GM23338 (cell line): ENCODE measurements at regions not wholly inside any gene's neighbourhood (a gene's known extent, or its start where the extent isn't known, plus 50 kb on each side); places are given as distances from the start of the nearest gene placed in this dataset.

Experiments
- ATAC-seq: fragments of 200-7000 bp; cut with Tn5 transposase; 3 replicates; pipeline ENCODE4 v1.9.1; 2020
- DNase-seq: peaks from one replicate; pipeline ENCODE4 v3.0.0-alpha.2; 2015; ENCODE audit warnings: low spot score
- H2AFZ ChIP-seq: fragments of 200-600 bp; sonication (generic); 2 replicates; pipeline ENCODE4 v1.8.0; 2016; ENCODE audit warnings: antibody characterized with exemption, mild to moderate bottlenecking, moderate library complexity
- H3F3A ChIP-seq: fragments of 200-600 bp; sonication (generic); replicated peaks from 2 replicates; pipeline ENCODE4 v1.8.0; 2017; ENCODE audit warnings: antibody characterized with exemption, mixed run types, low read depth
- H3K27ac ChIP-seq: fragments of 200-600 bp; sonication (generic); 2 replicates; pipeline ENCODE4 v1.6.1; 2016; ENCODE audit warnings: low read depth
- H3K27me3 ChIP-seq: fragments of 200-600 bp; sonication (generic); 2 replicates; pipeline ENCODE4 v1.8.0; 2016; ENCODE audit warnings: mild to moderate bottlenecking, mixed run types, moderate library complexity; ENCODE audit not compliant: insufficient read depth
- H3K36me3 ChIP-seq: fragments of 200-600 bp; sonication (generic); 2 replicates; pipeline ENCODE4 v1.8.0; 2016; ENCODE audit warnings: mild to moderate bottlenecking; ENCODE audit not compliant: insufficient read depth
- H3K4me1 ChIP-seq: fragments of 200-600 bp; sonication (generic); 2 replicates; pipeline ENCODE4 v1.8.0; 2016; ENCODE audit warnings: mild to moderate bottlenecking, moderate library complexity; ENCODE audit not compliant: insufficient read depth
- H3K4me2 ChIP-seq: fragments of 200-600 bp; sonication (generic); 2 replicates; pipeline ENCODE4 v1.7.1; 2017; ENCODE audit warnings: mixed run types
- H3K4me3 ChIP-seq: fragments of 200-600 bp; sonication (generic); 2 replicates; pipeline ENCODE4 v1.6.1; 2016; ENCODE audit warnings: mixed run types
- H3K79me2 ChIP-seq: fragments of 200-600 bp; sonication (generic); replicated peaks from 2 replicates; pipeline ENCODE4 v1.8.0; 2017; ENCODE audit warnings: mild to moderate bottlenecking; ENCODE audit not compliant: insufficient read depth
- H3K9me2 ChIP-seq: fragments of 200-600 bp; sonication (generic); 2 replicates; pipeline ENCODE4 v1.8.0; 2017; ENCODE audit not compliant: insufficient read depth
- H4K20me1 ChIP-seq: fragments of 200-600 bp; sonication (generic); replicated peaks from 2 replicates; pipeline ENCODE4 v1.8.0; 2017; ENCODE audit warnings: mild to moderate bottlenecking; ENCODE audit not compliant: insufficient read depth
- H3K27ac Mint-ChIP-seq: 2 replicates; pipeline ENCODE4 v1.8.0; 2020; ENCODE audit warnings: inconsistent platforms, mild to moderate bottlenecking, moderate library complexity, mixed read lengths
- H3K27me3 Mint-ChIP-seq: 3 replicates; pipeline ENCODE4 v1.8.0; 2022; ENCODE audit warnings: low read depth, mild to moderate bottlenecking, moderate library complexity, mixed read lengths, inconsistent platforms; ENCODE audit not compliant: insufficient read depth, poor library complexity
- H3K36me3 Mint-ChIP-seq: 3 replicates; pipeline ENCODE4 v1.8.0; 2021; ENCODE audit warnings: low read depth, mild to moderate bottlenecking, inconsistent platforms, moderate library complexity, mixed read lengths
- H3K4me1 Mint-ChIP-seq: 3 replicates; pipeline ENCODE4 v1.8.0; 2020; ENCODE audit warnings: mild to moderate bottlenecking, inconsistent platforms, mixed read lengths
- H3K4me3 Mint-ChIP-seq: 3 replicates; pipeline ENCODE4 v1.8.0; 2021; ENCODE audit warnings: moderate library complexity, mild to moderate bottlenecking, inconsistent platforms, mixed read lengths
- H3K9me3 Mint-ChIP-seq: 3 replicates; pipeline ENCODE4 v1.8.0; 2020; ENCODE audit warnings: moderate library complexity, mild to moderate bottlenecking, inconsistent platforms, mixed read lengths
- CREB1 ChIP-seq: fragments of 250-450 bp; sonication (Bioruptor Pico); IDR thresholded peaks from 2 replicates; pipeline ENCODE4 v1.5.0; 2020; ENCODE audit warnings: low read depth, mild to moderate bottlenecking, moderate library complexity
- EZH2 ChIP-seq: fragments of 200-600 bp; sonication (generic); IDR thresholded peaks from one replicate; pipeline ENCODE4 v1.8.0; 2017; ENCODE audit warnings: antibody characterized with exemption, mild to moderate bottlenecking, low read depth; ENCODE audit not compliant: unreplicated experiment
- EZH2phosphoT487 ChIP-seq: fragments of 200-600 bp; sonication (generic); IDR thresholded peaks from one replicate; pipeline ENCODE4 v1.8.1; 2018; ENCODE audit warnings: antibody characterized with exemption; ENCODE audit not compliant: unreplicated experiment
- JUNB ChIP-seq: IDR thresholded peaks from one replicate; pipeline ENCODE4 v1.6.1; 2016; ENCODE audit warnings: antibody characterized with exemption; ENCODE audit not compliant: unreplicated experiment
- NANOG ChIP-seq: IDR thresholded peaks from 2 replicates; pipeline ENCODE4 v1.6.1; 2016; ENCODE audit warnings: antibody characterized with exemption, borderline replicate concordance
- POLR2AphosphoS5 ChIP-seq: IDR thresholded peaks from 2 replicates; pipeline ENCODE4 v1.6.1; 2016; ENCODE audit warnings: antibody characterized with exemption, low read depth
- STAT1 ChIP-seq: IDR thresholded peaks from one replicate; pipeline ENCODE4 v1.6.1; 2016; ENCODE audit warnings: antibody characterized with exemption; ENCODE audit not compliant: unreplicated experiment
- ZNF114 ChIP-seq: fragments of 250-450 bp; sonication (Bioruptor Pico); IDR thresholded peaks from 2 replicates; pipeline ENCODE4 v1.5.0; 2020; ENCODE audit warnings: mild to moderate bottlenecking, moderate library complexity
- ZNF331 ChIP-seq: fragments of 250-450 bp; sonication (Bioruptor Pico); IDR thresholded peaks from 2 replicates; pipeline ENCODE4 v1.5.0; 2020; ENCODE audit warnings: low read depth, mild to moderate bottlenecking, moderate library complexity
- TF ChIP-seq, protein P1 (sequence below): fragments of 250-450 bp; sonication (Bioruptor Pico); IDR thresholded peaks from 2 replicates; pipeline ENCODE4 v1.5.0; 2020; ENCODE audit warnings: mild to moderate bottlenecking, moderate library complexity
- TF ChIP-seq, protein P2 (sequence below): IDR thresholded peaks from 2 replicates; pipeline ENCODE4 v1.6.1; 2016; ENCODE audit warnings: antibody characterized with exemption
- TF ChIP-seq, protein P3 (sequence below), 2 experiments: fragments of 200-600 bp in 1 of 2; sonication (generic) in 1 of 2; conservative IDR thresholded peaks; 2 replicates each; pipeline versions ENCODE4 v1.5.1 to v1.6.1; 2016 to 2017; ENCODE audit warnings: antibody characterized with exemption in 2 of 2, low read depth in 2 of 2, mild to moderate bottlenecking in 2 of 2, moderate library complexity in 1 of 2
- TF ChIP-seq, protein P4 (sequence below): IDR thresholded peaks from one replicate; pipeline ENCODE4 v1.6.1; 2018; ENCODE audit warnings: antibody characterized with exemption; ENCODE audit not compliant: unreplicated experiment

DNA sequence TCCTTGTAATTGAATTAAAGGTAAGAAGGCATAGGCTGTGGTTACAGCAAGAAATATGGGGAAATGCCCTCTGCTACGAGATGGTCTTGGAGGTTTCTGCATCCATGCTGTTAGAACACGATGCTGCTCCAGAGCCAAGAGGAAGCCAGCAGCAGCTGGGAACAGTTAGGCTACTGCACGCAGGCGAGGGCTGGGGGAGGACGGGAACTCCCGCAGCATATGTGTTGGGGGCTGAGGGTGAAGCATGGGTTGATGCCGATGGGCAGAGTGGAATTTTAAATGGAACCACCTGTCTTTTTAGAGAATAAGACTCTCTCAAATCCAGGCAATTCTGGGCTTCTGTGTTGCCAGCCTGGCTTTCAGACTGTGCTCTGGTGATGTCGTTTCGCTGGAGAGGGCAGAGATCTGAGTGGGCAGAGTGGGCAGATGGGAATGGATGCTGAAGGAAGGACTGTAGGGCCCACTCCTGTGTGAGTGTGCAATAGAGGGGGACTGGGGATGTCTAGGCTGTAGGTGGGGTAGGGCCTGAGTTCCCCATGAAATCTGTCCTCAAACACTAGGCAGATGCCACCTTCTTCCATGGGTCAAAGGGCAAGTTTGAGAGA, 417.0 kb upstream of the TPM1 start:
- H4K20me1 ChIP-seq: no peaks in the 10 kb centered on the region; the same call in 1 of the 2 replicates
- H2AFZ ChIP-seq: no peak overlapping the region
- H3K36me3 Mint-ChIP-seq: no peaks in the 10 kb centered on the region
- no peaks in the 10 kb centered on the region for H3K27me3 ChIP-seq
- no peaks in the 10 kb centered on the region for H3F3A ChIP-seq
- DNase-seq (no peak), ATAC-seq (no peak)
- no peak overlapping the region for H3K27ac ChIP-seq
- no peaks in the 10 kb centered on the region for H3K79me2 ChIP-seq
- no peak overlapping the region for H3K4me3 Mint-ChIP-seq
- H3K36me3 ChIP-seq: no peaks in the 10 kb centered on the region
- peaks cover 11% of the 10 kb centered on the region; the same call in 2 of the 3 replicates for H3K4me1 Mint-ChIP-seq
- H3K4me1 ChIP-seq: no peaks in the 10 kb centered on the region; the same call in 1 of the 2 replicates
- TF ChIP-seq, protein P1, sequence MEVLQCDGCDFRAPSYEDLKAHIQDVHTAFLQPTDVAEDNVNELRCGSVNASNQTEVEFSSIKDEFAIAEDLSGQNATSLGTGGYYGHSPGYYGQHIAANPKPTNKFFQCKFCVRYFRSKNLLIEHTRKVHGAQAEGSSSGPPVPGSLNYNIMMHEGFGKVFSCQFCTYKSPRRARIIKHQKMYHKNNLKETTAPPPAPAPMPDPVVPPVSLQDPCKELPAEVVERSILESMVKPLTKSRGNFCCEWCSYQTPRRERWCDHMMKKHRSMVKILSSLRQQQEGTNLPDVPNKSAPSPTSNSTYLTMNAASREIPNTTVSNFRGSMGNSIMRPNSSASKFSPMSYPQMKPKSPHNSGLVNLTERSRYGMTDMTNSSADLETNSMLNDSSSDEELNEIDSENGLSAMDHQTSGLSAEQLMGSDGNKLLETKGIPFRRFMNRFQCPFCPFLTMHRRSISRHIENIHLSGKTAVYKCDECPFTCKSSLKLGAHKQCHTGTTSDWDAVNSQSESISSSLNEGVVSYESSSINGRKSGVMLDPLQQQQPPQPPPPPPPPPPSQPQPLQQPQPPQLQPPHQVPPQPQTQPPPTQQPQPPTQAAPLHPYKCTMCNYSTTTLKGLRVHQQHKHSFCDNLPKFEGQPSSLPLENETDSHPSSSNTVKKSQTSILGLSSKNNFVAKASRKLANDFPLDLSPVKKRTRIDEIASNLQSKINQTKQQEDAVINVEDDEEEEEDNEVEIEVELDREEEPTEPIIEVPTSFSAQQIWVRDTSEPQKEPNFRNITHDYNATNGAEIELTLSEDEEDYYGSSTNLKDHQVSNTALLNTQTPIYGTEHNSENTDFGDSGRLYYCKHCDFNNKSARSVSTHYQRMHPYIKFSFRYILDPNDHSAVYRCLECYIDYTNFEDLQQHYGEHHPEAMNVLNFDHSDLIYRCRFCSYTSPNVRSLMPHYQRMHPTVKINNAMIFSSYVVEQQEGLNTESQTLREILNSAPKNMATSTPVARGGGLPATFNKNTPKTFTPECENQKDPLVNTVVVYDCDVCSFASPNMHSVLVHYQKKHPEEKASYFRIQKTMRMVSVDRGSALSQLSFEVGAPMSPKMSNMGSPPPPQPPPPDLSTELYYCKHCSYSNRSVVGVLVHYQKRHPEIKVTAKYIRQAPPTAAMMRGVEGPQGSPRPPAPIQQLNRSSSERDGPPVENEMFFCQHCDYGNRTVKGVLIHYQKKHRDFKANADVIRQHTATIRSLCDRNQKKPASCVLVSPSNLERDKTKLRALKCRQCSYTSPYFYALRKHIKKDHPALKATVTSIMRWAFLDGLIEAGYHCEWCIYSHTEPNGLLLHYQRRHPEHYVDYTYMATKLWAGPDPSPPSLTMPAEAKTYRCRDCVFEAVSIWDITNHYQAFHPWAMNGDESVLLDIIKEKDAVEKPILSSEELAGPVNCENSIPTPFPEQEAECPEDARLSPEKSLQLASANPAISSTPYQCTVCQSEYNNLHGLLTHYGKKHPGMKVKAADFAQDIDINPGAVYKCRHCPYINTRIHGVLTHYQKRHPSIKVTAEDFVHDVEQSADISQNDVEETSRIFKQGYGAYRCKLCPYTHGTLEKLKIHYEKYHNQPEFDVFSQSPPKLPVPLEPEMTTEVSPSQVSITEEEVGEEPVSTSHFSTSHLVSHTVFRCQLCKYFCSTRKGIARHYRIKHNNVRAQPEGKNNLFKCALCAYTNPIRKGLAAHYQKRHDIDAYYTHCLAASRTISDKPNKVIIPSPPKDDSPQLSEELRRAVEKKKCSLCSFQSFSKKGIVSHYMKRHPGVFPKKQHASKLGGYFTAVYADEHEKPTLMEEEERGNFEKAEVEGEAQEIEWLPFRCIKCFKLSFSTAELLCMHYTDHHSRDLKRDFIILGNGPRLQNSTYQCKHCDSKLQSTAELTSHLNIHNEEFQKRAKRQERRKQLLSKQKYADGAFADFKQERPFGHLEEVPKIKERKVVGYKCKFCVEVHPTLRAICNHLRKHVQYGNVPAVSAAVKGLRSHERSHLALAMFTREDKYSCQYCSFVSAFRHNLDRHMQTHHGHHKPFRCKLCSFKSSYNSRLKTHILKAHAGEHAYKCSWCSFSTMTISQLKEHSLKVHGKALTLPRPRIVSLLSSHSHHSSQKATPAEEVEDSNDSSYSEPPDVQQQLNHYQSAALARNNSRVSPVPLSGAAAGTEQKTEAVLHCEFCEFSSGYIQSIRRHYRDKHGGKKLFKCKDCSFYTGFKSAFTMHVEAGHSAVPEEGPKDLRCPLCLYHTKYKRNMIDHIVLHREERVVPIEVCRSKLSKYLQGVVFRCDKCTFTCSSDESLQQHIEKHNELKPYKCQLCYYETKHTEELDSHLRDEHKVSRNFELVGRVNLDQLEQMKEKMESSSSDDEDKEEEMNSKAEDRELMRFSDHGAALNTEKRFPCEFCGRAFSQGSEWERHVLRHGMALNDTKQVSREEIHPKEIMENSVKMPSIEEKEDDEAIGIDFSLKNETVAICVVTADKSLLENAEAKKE (CRISPR knock-in tag): no peak
- TF ChIP-seq ZNF331 (CRISPR knock-in tag) (no peak), CREB1 (CRISPR knock-in tag) (no peak), POLR2AphosphoS5 (no peak), JUNB (no peak), EZH2phosphoT487 (no peak), NANOG (no peak), ZNF114 (CRISPR knock-in tag) (no peak), EZH2 (no peak), STAT1 (no peak)
- TF ChIP-seq, protein P2, sequence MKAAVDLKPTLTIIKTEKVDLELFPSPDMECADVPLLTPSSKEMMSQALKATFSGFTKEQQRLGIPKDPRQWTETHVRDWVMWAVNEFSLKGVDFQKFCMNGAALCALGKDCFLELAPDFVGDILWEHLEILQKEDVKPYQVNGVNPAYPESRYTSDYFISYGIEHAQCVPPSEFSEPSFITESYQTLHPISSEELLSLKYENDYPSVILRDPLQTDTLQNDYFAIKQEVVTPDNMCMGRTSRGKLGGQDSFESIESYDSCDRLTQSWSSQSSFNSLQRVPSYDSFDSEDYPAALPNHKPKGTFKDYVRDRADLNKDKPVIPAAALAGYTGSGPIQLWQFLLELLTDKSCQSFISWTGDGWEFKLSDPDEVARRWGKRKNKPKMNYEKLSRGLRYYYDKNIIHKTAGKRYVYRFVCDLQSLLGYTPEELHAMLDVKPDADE: no peak
- TF ChIP-seq, protein P3, sequence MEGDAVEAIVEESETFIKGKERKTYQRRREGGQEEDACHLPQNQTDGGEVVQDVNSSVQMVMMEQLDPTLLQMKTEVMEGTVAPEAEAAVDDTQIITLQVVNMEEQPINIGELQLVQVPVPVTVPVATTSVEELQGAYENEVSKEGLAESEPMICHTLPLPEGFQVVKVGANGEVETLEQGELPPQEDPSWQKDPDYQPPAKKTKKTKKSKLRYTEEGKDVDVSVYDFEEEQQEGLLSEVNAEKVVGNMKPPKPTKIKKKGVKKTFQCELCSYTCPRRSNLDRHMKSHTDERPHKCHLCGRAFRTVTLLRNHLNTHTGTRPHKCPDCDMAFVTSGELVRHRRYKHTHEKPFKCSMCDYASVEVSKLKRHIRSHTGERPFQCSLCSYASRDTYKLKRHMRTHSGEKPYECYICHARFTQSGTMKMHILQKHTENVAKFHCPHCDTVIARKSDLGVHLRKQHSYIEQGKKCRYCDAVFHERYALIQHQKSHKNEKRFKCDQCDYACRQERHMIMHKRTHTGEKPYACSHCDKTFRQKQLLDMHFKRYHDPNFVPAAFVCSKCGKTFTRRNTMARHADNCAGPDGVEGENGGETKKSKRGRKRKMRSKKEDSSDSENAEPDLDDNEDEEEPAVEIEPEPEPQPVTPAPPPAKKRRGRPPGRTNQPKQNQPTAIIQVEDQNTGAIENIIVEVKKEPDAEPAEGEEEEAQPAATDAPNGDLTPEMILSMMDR (conservative IDR thresholded peaks at IDR 0.05; ENCODE audit: low read depth in 2 of 2): no peak
- TF ChIP-seq, protein P4, sequence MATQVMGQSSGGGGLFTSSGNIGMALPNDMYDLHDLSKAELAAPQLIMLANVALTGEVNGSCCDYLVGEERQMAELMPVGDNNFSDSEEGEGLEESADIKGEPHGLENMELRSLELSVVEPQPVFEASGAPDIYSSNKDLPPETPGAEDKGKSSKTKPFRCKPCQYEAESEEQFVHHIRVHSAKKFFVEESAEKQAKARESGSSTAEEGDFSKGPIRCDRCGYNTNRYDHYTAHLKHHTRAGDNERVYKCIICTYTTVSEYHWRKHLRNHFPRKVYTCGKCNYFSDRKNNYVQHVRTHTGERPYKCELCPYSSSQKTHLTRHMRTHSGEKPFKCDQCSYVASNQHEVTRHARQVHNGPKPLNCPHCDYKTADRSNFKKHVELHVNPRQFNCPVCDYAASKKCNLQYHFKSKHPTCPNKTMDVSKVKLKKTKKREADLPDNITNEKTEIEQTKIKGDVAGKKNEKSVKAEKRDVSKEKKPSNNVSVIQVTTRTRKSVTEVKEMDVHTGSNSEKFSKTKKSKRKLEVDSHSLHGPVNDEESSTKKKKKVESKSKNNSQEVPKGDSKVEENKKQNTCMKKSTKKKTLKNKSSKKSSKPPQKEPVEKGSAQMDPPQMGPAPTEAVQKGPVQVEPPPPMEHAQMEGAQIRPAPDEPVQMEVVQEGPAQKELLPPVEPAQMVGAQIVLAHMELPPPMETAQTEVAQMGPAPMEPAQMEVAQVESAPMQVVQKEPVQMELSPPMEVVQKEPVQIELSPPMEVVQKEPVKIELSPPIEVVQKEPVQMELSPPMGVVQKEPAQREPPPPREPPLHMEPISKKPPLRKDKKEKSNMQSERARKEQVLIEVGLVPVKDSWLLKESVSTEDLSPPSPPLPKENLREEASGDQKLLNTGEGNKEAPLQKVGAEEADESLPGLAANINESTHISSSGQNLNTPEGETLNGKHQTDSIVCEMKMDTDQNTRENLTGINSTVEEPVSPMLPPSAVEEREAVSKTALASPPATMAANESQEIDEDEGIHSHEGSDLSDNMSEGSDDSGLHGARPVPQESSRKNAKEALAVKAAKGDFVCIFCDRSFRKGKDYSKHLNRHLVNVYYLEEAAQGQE: no peak
- H3K27me3 Mint-ChIP-seq: no peaks in the 10 kb centered on the region
- no peaks in the 10 kb centered on the region for H3K9me2 ChIP-seq
- no peak overlapping the region for H3K27ac Mint-ChIP-seq
- H3K4me3 ChIP-seq: no peak overlapping the region
- no peaks in the 10 kb centered on the region; the same call in 2 of the 3 replicates for H3K9me3 Mint-ChIP-seq
- H3K4me2 ChIP-seq: no peak overlapping the region
